NCI-H748 treated with DMSO at 0.1 percent for 48 hours (cell line): ENCODE measurements at regions not wholly inside any gene's neighbourhood (a gene's known extent, or its start where the extent isn't known, plus 50 kb on each side); places are given as distances from the start of the nearest gene placed in this dataset.
"Not testable (repeated sequence)": the region's sequence is repeated elsewhere in the genome, so short reads cannot be mapped to it uniquely, and the experiment has no call there.

Source experiments
- DNase-seq: peaks from one replicate; lab custom pipeline; 2025; lab: John Stamatoyannopoulos, UW

- DNase-seq: no peak
Observed at GRCh38 chr1:242813490-242814091, 289.1 kb upstream of the PLD5 start.

DNA sequence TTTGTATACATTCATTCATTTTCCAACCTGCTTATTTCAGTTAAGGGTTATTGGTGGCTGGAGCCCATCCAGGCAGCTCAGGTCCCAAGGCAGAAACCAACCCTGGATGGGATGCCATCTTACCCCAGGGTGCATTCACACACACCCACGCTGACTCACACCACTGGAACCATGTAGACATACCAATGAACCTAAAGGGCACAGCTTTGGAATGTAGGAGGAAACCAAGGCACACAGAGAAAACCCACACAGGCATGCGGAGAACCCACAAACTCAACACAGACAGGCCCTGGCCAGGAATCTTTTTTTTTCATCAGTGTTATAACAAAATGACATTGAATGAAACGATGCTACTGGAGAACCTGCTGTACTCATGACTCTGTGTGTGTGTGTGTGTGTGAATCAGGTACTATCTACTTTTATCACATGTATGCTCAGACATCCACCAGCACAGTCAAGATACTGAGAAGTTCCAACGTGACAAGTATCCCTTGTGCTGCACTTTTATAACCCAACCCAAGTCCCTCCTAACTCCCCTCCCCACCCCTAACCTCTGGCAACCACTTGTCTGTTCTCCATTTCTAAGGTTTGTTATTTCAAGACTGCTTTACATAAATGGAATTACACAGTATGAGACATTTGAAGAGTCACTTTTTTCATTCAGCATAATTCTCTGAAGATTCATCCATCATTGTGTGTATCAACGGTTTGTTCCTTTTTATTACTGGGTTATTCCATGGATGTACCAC, 286.8 kb upstream of the PLD5 start:
- DNase-seq: no peak

GRCh38 chr1:242806324-242806723, 281.8 kb upstream of the PLD5 start:
- DNase-seq: no peak

DNA sequence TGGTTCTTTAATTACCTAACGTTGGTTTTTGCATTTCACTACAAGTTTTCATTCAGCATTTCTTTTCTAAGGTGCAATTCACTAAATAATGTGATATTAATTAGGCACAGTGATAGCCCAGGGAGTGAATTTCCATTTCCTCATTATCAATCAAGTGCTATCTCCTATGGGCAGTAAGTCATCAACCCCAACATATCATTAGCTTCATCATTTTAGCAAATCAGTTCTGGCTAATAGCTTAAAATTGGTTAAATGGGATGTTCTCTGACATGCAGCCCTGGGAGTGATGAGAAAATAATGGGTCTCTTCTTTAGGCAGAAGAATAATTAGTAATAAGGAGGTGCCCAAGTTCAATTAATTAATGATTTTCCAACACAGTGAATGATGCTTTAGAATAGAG, 280.9 kb upstream of the PLD5 start:
- DNase-seq: not testable (repeated sequence)

- no peak for DNase-seq
Observed at GRCh38 chr1:242802973-242803372, 278.5 kb upstream of the PLD5 start.

DNA sequence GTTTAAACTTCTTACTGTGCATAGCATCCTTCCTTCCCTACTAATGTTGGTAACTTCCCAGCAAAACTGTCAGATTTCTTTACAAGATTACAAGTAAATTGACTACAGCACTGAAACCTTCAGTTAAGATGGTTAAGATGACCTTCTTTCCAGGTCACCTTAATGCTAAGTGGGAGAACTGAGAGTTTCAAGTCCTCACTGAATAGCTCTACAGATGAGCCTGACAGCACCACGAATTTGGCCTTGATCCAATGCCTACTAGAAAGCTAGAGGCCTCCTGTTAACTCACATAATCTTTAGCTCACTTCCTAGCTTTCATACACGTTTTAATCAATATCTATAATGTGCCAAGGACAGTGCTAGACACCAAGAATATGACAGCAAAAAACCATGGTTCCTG, 276.0 kb upstream of the PLD5 start:
- no peak for DNase-seq

GRCh38 chr1:242797856-242798255, 273.4 kb upstream of the PLD5 start:
- no peak for DNase-seq

- no peak for DNase-seq
Observed at GRCh38 chr1:242788771-242789170, 264.3 kb upstream of the PLD5 start.

DNA sequence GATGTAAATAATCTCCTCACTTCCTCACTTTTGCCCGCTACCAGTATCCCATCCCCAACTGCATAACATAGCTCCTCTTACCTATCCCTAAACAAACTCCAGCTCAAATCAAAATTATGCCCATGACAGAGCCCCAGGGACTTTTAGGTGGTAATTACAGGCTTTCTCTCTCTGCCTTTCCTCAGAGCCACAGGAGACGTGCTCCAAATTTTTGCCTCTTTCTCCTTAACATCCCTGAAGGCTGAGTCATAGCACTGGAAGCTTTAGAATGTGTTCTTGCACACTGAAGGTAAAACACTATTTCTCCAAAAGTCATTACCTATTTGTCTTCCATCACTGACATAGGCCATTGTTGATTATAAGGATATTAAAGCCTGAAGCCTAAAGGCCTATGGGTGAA, 263.5 kb upstream of the PLD5 start:
- DNase-seq: no peak

- no peak for DNase-seq
Observed at GRCh38 chr1:242784807-242785206, 260.3 kb upstream of the PLD5 start.

- peak; percentile 37 for DNase-seq
Observed at GRCh38 chr1:242784084-242784483, 259.6 kb upstream of the PLD5 start.

DNA sequence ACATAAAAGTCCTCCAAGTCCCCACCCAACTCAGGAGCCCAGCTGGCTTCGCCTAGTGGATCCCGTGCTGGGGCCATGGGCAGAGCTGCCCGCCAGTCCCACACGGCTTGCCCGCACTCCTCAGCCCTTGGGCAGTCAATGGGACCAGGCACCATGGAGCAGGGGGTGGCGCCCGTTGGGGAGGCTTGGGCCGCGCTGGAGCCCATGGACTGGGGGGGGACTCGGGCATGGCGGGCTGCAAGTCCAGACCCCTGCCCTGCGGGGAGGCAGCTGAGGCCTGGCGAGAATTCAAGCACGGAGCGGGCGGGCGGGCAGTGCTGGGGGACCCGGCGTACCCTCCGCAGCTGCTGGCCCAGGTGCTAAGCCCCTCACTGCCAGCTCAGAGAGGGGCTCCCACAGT, 249.8 kb upstream of the PLD5 start:
- DNase-seq: no peak

DNA sequence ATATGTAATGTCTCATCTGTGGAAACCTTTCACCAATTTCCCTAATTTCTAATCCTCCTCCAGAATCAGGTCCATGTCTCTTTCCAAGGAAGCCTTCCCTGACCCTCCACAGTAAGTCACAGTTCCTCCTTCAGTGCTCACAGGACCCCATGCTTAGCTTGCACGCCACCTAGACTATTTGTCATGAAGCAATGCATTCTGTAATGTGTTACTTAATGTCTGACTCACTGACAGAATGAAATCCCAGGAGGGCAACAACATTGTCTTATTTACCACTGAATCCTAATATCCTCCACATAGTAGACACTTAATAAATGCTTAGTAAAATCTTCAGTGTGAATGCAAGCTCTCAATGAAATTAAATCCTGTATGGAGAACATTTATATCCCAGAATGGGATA, 245.9 kb upstream of the PLD5 start:
- DNase-seq: no peak

DNA sequence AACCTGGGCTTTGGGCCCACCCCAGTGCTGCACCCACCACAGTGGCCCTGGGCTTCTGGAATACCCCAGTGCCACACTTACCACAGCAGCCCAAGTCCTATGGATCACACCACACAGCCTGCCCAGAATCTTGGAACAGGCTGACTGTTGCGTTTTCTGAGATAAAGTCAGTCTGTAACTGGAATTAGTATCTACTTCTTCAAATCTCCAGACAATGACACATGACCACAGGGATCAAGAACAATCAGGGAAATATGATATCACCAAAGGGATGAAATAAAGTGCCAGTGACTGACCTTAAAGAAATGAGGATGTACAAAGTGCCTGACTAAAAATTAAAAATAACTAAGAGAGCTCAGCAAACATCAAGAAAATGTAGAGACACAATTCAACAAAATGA, 239.7 kb upstream of the PLD5 start:
- no peak for DNase-seq

DNA sequence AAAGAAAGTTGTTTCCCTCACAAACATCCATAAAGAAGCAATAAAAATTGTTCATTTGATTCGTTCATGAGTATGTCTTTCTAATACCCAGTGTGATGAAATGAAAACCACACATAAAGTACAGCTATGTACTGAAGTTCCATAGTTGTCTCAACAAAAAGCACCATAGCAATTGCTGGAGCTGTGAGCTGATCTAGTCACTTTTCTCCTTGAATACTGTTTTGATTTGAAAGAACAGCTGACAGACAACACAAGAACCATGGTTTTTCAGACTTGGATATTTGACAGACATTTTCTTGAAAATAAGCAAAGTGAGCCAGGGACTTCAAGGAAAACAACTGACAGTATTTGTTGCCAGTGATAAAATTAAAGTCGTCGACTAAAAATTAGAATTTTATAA, 237.1 kb upstream of the PLD5 start:
- no peak for DNase-seq

- DNase-seq: no peak
Observed at GRCh38 chr1:242754926-242755325, 230.4 kb upstream of the PLD5 start.

DNA sequence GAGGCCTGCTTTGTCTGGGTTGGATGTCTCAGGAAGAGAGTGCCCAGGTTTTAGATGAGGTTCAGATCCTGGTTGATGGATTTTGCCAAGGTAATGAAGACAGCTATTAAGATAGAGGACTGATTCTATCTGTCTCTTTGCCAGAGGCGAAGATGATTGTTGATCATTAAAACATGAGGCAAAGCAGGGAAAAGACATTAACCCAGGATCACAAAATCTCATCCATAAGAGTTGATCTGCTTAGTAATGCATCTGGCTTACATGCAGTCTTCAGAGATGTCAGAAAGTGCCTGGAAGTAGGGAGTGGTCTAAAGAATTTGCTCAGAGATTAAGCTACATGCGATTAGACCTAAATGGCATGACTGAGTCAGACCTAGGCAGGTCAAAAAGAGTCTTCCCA, 229.6 kb upstream of the PLD5 start:
- DNase-seq: no peak

- DNase-seq: no peak
Observed at GRCh38 chr1:242747233-242747632, 222.7 kb upstream of the PLD5 start.

- DNase-seq: no peak
Observed at GRCh38 chr1:242745079-242745478, 220.6 kb upstream of the PLD5 start.

DNA sequence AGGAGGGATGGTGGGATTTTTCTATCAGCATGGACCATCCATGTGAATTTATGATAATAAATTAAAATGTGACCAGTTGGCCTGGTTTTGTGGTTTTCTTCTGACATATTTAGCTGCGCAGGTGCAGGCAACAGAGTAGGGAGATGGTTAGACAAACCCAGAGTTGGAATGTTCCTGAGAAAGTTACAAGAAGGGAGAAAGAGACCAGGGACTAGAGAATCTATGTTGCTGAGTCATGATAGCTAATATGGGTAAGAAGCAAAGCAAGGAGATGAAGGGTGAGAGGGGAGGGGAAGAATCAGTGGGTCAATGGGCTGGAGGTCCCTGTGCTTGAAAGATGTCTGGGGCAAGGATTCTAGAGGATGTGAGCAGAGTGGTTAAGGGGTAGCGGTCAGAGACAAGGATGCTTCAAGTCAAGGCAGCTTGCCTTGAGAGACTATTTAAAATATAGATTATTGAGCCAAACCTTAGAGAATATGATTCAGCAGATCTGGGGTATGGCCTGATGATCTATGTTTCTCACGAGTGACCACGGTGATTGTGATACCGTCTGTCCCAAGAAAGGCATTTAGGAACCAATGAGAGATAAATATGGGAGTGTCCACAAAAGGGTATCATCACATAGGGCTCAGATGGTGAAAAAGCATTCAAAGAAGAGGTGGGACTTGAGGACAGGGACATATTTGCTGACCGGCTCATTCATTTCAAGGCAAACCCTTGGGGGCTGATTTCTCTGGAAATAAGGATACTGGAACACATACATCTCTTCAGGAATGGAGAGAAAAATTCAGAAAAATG, 219.7 kb upstream of the PLD5 start:
- DNase-seq: no peak

GRCh38 chr1:242738702-242739645, 214.5 kb upstream of the PLD5 start:
- DNase-seq: no peak

DNA sequence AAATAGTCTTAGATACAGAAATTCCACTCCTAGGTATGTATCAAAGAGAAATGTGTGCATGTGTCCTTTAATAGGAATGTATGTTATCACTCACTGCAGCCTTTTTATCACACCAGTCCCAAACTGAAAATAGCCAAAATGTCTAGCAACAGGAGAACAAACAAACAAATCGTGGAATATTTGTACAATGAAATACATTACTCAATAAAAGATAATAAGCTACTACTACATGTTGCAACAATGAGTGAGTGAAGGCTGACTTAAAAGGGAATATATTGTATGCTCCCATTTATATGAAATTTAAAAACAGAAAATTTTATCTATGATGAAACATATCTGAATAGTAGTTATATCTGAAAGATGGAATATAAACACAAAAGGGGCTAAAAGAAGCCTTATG, 212.1 kb upstream of the PLD5 start:
- DNase-seq: no peak
